ENCODE measurements at regions not wholly inside any gene's neighbourhood (a gene's known extent, or its start where the extent isn't known, plus 50 kb on each side); places are given as distances from the start of the nearest gene placed in this dataset.
"Not testable (repeated sequence)": the region's sequence is repeated elsewhere in the genome, so short reads cannot be mapped to it uniquely, and the experiment has no call there.

GRCh38 chr5:145643214-145643613 is 191.9 kb downstream of the PRELID2 start:
- ATAC-seq; H3K9me1 ChIP-seq (ENCODE audit: control insufficient read depth, insufficient read depth, low read length); H3K9me3 ChIP-seq (replicated peaks; ENCODE audit: control insufficient read depth, insufficient read depth, low read depth, low read length); in situ Hi-C loops (cut with MboI); H3K4me1 ChIP-seq (replicated peaks in 1 of 2; ENCODE audit: control insufficient read depth in 2 of 2, insufficient read depth in 2 of 2, low read length in 2 of 2); FAIRE-seq; H3K9ac ChIP-seq (ENCODE audit: insufficient read depth in 1 of 2, low read depth in 2 of 2, low read length in 2 of 2); H2AFZ ChIP-seq (ENCODE audit: low read depth, low read length); H3K27me3 ChIP-seq (ENCODE audit: control insufficient read depth in 2 of 2, insufficient read depth in 2 of 2, low read length in 2 of 2); H3K27ac ChIP-seq (ENCODE audit: extremely low read depth, low read depth, low read length); BruUV-seq (replicated peaks); DNase-seq (ENCODE audit: extremely low read depth in 1 of 4, low spot score in 3 of 4); H3K36me3 ChIP-seq (ENCODE audit: control insufficient read depth, insufficient read depth, low read length); POLR2A ChIA-PET; intact Hi-C loops (cut with micrococcal nuclease); CTCF ChIA-PET (ENCODE audit: low intra/inter-chr PET ratio); H3K4me2 ChIP-seq (ENCODE audit: insufficient read depth, low read length); H4K20me1 ChIP-seq (replicated peaks; ENCODE audit: control insufficient read depth, insufficient read depth, low read length); H3K4me3 ChIP-seq; H3K79me2 ChIP-seq (ENCODE audit: control insufficient read depth, insufficient read depth, low read length): not testable (repeated sequence)
- whole genome bisulfite sequencing (ENCODE audit: insufficient coverage, low coverage, missing lambda C conversion rate), result 0% methylated on average over 1 of the region's 1 CpG
- TF ChIP-seq LCOR (CRISPR knock-in tag; IDR thresholded peaks at IDR 0.05) (0 out of 2 replicates have a peak, but pooled peaks have one; percentile 50), SPI1 (IDR thresholded peaks at IDR 0.05; ENCODE audit: borderline replicate concordance, low read depth, low read length) (0 out of 2 replicates have a peak, but pooled peaks have one; percentile 30), TAL1 (IDR thresholded peaks at IDR 0.05) (peak; percentile 16; the same call in 1 of the 2 replicates), MEF2D (tag; conservative IDR thresholded peaks at IDR 0.05; ENCODE audit: low read depth) (peak; percentile 84), SMARCE1 (IDR thresholded peaks at IDR 0.05) (peak; percentile 43; the same call in 1 of the 2 replicates), ARID1B (IDR thresholded peaks at IDR 0.05) (0 out of 2 replicates have a peak, but pooled peaks have one; percentile 25), MEF2A (IDR thresholded peaks at IDR 0.05; ENCODE audit: control insufficient read depth, low read depth, low read length) (peak; percentile 25; the same call in 1 of the 2 replicates)

DNA sequence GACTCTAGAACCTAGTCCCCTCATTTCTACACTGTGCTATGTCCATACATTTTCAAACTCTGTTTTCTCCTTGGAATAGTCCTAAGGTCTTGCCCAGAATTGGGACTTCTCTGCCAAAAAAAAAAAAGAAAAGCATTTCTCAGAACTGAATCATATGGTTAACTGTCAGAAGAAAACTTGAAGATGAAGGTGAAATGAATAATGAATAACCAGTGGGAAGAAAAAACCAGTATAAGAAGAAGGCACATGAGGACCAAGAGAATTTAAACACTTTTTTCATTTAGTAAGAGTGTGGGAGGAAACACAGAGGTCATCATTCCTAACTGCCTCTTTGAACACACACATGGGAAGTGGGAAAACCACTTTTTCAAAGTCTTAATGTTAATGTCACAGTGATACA is 197.7 kb downstream of the PRELID2 start:
- Histone ChIP-seq H3K9ac (ENCODE audit: insufficient read depth in 1 of 2, low read depth in 2 of 2, low read length in 2 of 2) (no peak overlapping the region), H4K20me1 (replicated peaks; ENCODE audit: control insufficient read depth, insufficient read depth, low read length) (no peaks in the 10 kb centered on the region), H2AFZ (ENCODE audit: low read depth, low read length) (no peak overlapping the region), H3K36me3 (ENCODE audit: control insufficient read depth, insufficient read depth, low read length) (no peaks in the 10 kb centered on the region), H3K4me1 (replicated peaks in 1 of 2; ENCODE audit: control insufficient read depth in 2 of 2, insufficient read depth in 2 of 2, low read length in 2 of 2) (no peaks in the 10 kb centered on the region), H3K4me2 (ENCODE audit: insufficient read depth, low read length) (no peak overlapping the region), H3K4me3 (no peak overlapping the region), H3K27ac (ENCODE audit: extremely low read depth, low read depth, low read length) (no peak overlapping the region), H3K79me2 (ENCODE audit: control insufficient read depth, insufficient read depth, low read length) (no peaks in the 10 kb centered on the region), H3K9me1 (ENCODE audit: control insufficient read depth, insufficient read depth, low read length) (no peaks in the 10 kb centered on the region), H3K27me3 (ENCODE audit: control insufficient read depth in 2 of 2, insufficient read depth in 2 of 2, low read length in 2 of 2) (no peaks in the 10 kb centered on the region), H3K9me3 (replicated peaks; ENCODE audit: control insufficient read depth, insufficient read depth, low read depth, low read length) (no peaks in the 10 kb centered on the region)
- no peak for FAIRE-seq
- no peak for ATAC-seq
- BruUV-seq (replicated peaks), result no TSS peak
- DNase-seq (ENCODE audit: extremely low read depth in 1 of 4, low spot score in 3 of 4), result no peak
- in situ Hi-C loops (cut with MboI), result no loop called here
- ChIA-PET CTCF (ENCODE audit: low intra/inter-chr PET ratio) (no interaction called here), POLR2A (no interaction called here)
- intact Hi-C loops (cut with micrococcal nuclease), result no loop called here
- no peak for TF ChIP-seq OTX1 (CRISPR knock-in tag; IDR thresholded peaks at IDR 0.05)
- no peak for TF ChIP-seq ATF4 (CRISPR knock-in tag; IDR thresholded peaks at IDR 0.05)
- TF ChIP-seq TSC22D4 (tag; IDR thresholded peaks at IDR 0.05), result no peak
- TF ChIP-seq DLX4 (CRISPR knock-in tag; IDR thresholded peaks at IDR 0.05), result no peak
- TF ChIP-seq E2F1 (CRISPR knock-in tag; IDR thresholded peaks at IDR 0.05), result no peak
- TF ChIP-seq ZBTB12 (CRISPR knock-in tag; IDR thresholded peaks at IDR 0.05), result no peak

All from K562 (cell line).